ENCODE measurements at regions not wholly inside any gene's neighbourhood (a gene's known extent, or its start where the extent isn't known, plus 50 kb on each side); places are given as distances from the start of the nearest gene placed in this dataset.
"Not testable (repeated sequence)": the region's sequence is repeated elsewhere in the genome, so short reads cannot be mapped to it uniquely, and the experiment has no call there.

- POLR2A ChIA-PET, result no interaction called here
- ATAC-seq (no peak), DNase-seq (ENCODE audit: low read depth, low spot score) (no peak)
- Histone ChIP-seq H3K4me1 (ENCODE audit: control insufficient read depth, insufficient read depth, low read length) (no peaks in the 10 kb centered on the region), H3K27ac (ENCODE audit: low read length) (no peak overlapping the region), H3K4me3 (ENCODE audit: low read depth in 2 of 2, low read length in 2 of 2) (no peak overlapping the region), H3K27me3 (ENCODE audit: control insufficient read depth, insufficient read depth, low read length) (no peaks in the 10 kb centered on the region), H3K36me3 (ENCODE audit: control insufficient read depth, insufficient read depth, low read length) (no peaks in the 10 kb centered on the region), H3K9me3 (ENCODE audit: control insufficient read depth, insufficient read depth, low read depth, low read length) (no peaks in the 10 kb centered on the region)
- in situ Hi-C loops (cut with HindIII; ENCODE audit: low pct_unique_long_range_greater_than_20kb, low sequenced_read_pairs), result no loop called here
- intact Hi-C loops (cut with micrococcal nuclease; ENCODE audit: unreplicated experiment), result no loop called here
- TF ChIP-seq, protein P1, sequence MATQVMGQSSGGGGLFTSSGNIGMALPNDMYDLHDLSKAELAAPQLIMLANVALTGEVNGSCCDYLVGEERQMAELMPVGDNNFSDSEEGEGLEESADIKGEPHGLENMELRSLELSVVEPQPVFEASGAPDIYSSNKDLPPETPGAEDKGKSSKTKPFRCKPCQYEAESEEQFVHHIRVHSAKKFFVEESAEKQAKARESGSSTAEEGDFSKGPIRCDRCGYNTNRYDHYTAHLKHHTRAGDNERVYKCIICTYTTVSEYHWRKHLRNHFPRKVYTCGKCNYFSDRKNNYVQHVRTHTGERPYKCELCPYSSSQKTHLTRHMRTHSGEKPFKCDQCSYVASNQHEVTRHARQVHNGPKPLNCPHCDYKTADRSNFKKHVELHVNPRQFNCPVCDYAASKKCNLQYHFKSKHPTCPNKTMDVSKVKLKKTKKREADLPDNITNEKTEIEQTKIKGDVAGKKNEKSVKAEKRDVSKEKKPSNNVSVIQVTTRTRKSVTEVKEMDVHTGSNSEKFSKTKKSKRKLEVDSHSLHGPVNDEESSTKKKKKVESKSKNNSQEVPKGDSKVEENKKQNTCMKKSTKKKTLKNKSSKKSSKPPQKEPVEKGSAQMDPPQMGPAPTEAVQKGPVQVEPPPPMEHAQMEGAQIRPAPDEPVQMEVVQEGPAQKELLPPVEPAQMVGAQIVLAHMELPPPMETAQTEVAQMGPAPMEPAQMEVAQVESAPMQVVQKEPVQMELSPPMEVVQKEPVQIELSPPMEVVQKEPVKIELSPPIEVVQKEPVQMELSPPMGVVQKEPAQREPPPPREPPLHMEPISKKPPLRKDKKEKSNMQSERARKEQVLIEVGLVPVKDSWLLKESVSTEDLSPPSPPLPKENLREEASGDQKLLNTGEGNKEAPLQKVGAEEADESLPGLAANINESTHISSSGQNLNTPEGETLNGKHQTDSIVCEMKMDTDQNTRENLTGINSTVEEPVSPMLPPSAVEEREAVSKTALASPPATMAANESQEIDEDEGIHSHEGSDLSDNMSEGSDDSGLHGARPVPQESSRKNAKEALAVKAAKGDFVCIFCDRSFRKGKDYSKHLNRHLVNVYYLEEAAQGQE (IDR thresholded peaks at IDR 0.05; ENCODE audit: insufficient read depth in 1 of 2, low read depth in 2 of 2, low read length in 1 of 2), result no peak
- TF ChIP-seq POLR2AphosphoS5 (IDR thresholded peaks at IDR 0.05; ENCODE audit: low read depth, low read length), result no peak
- TF ChIP-seq, protein P2, sequence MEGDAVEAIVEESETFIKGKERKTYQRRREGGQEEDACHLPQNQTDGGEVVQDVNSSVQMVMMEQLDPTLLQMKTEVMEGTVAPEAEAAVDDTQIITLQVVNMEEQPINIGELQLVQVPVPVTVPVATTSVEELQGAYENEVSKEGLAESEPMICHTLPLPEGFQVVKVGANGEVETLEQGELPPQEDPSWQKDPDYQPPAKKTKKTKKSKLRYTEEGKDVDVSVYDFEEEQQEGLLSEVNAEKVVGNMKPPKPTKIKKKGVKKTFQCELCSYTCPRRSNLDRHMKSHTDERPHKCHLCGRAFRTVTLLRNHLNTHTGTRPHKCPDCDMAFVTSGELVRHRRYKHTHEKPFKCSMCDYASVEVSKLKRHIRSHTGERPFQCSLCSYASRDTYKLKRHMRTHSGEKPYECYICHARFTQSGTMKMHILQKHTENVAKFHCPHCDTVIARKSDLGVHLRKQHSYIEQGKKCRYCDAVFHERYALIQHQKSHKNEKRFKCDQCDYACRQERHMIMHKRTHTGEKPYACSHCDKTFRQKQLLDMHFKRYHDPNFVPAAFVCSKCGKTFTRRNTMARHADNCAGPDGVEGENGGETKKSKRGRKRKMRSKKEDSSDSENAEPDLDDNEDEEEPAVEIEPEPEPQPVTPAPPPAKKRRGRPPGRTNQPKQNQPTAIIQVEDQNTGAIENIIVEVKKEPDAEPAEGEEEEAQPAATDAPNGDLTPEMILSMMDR (IDR thresholded peaks at IDR 0.05), result no peak
- TF ChIP-seq SIN3A (IDR thresholded peaks at IDR 0.05; ENCODE audit: borderline replicate concordance, insufficient read depth, low read depth, low read length), result no peak
- TF ChIP-seq TCF7L2 (IDR thresholded peaks at IDR 0.05; ENCODE audit: low read depth, low read length), result no peak
- BruUV-seq (replicated peaks), result no TSS peak
- CTCF ChIA-PET, result no interaction called here
Measured at GRCh38 chr19:20271215-20271926, 104.4 kb downstream of the ZNF486 start.

DNA sequence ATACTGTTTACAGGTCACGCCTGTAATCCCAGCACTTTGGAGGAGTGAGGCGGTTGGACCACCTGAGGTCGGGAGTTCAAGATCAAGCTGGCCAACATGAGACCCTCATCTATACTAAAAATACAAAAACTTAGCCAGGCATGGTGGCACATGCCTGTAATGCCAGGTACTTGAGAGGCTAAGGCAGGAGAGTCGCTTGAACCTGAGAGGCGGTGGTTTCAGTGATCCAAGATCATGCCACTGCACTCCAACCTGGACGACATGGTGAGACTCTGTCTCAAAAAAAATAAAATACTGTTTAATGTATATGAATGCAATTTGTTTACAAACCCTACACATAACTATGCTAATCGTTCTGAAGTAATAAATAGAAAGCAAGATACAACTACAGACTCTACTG, 102.4 kb downstream of the ZNF486 start:
- no peak for ATAC-seq
- Histone ChIP-seq H3K4me1 (ENCODE audit: control insufficient read depth, insufficient read depth, low read length) (no peaks in the 10 kb centered on the region), H3K27ac (ENCODE audit: low read length) (no peak overlapping the region), H3K27me3 (ENCODE audit: control insufficient read depth, insufficient read depth, low read length) (no peaks in the 10 kb centered on the region), H3K4me3 (ENCODE audit: low read depth in 2 of 2, low read length in 2 of 2) (no peak overlapping the region), H3K9me3 (ENCODE audit: control insufficient read depth, insufficient read depth, low read depth, low read length) (no peaks in the 10 kb centered on the region), H3K36me3 (ENCODE audit: control insufficient read depth, insufficient read depth, low read length) (no peaks in the 10 kb centered on the region)
- no peak for DNase-seq (ENCODE audit: low read depth, low spot score)
- TF ChIP-seq TCF7L2 (IDR thresholded peaks at IDR 0.05; ENCODE audit: low read depth, low read length), result no peak
- no peak for TF ChIP-seq SIN3A (IDR thresholded peaks at IDR 0.05; ENCODE audit: borderline replicate concordance, insufficient read depth, low read depth, low read length)
- TF ChIP-seq, protein P1 (IDR thresholded peaks at IDR 0.05; ENCODE audit: insufficient read depth in 1 of 2, low read depth in 2 of 2, low read length in 1 of 2), result no peak
- intact Hi-C loops (cut with micrococcal nuclease; ENCODE audit: unreplicated experiment) (no loop called here), in situ Hi-C loops (cut with HindIII; ENCODE audit: low pct_unique_long_range_greater_than_20kb, low sequenced_read_pairs) (no loop called here)
- CTCF ChIA-PET, result no interaction called here
- POLR2A ChIA-PET, result no interaction called here
- BruUV-seq (replicated peaks), result no TSS peak

DNA sequence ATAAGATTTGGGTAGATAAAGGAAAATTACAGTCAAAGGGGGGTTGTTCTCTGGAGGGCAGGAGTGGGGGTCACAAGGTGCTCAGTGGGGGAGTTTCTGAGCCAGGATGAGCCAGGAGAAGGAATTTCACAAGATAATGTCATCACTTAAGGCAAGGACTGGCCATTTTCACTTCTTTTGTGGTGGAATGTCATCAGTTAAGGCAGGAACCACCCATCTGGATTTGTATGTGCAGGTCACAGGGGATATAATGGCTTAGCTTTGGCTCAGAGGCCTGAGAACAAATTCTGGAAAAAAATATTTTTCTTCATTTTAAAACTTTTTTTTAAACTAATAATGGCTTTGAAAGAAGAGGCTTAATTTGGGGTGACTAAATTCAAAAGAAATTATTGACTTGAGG, 94.5 kb downstream of the ZNF486 start:
- H3K9me3 ChIP-seq (ENCODE audit: control insufficient read depth, insufficient read depth, low read depth, low read length); H3K4me1 ChIP-seq (ENCODE audit: control insufficient read depth, insufficient read depth, low read length); CTCF ChIA-PET; in situ Hi-C loops (cut with HindIII; ENCODE audit: low pct_unique_long_range_greater_than_20kb, low sequenced_read_pairs); POLR2A ChIA-PET; intact Hi-C loops (cut with micrococcal nuclease; ENCODE audit: unreplicated experiment); H3K27me3 ChIP-seq (ENCODE audit: control insufficient read depth, insufficient read depth, low read length); DNase-seq (ENCODE audit: low read depth, low spot score); H3K36me3 ChIP-seq (ENCODE audit: control insufficient read depth, insufficient read depth, low read length); ATAC-seq; BruUV-seq (replicated peaks); H3K4me3 ChIP-seq (ENCODE audit: low read depth in 2 of 2, low read length in 2 of 2); H3K27ac ChIP-seq (ENCODE audit: low read length): not testable (repeated sequence)

DNA sequence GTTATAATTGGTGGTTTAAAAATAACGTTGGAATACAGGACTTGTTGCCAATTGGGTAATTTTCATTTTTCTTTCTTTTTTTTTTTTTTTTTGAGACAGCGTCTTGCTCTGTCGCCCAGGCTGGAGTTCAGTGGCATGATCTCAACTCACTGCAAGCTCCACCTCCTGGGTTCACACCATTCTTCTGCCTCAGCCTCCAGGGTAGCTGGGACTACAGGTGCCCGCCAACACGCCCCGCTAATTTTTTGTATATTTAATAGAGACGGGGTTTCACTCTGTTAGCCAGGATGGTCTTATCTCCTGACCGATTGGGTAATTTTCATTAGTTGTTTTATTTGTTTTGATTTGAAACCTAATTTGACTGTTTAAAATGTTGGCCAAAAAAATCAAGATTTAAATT, 93.7 kb downstream of the ZNF486 start:
- intact Hi-C loops (cut with micrococcal nuclease; ENCODE audit: unreplicated experiment); ATAC-seq; POLR2A ChIA-PET; H3K27me3 ChIP-seq (ENCODE audit: control insufficient read depth, insufficient read depth, low read length); H3K4me3 ChIP-seq (ENCODE audit: low read depth in 2 of 2, low read length in 2 of 2); H3K27ac ChIP-seq (ENCODE audit: low read length); DNase-seq (ENCODE audit: low read depth, low spot score); BruUV-seq (replicated peaks); in situ Hi-C loops (cut with HindIII; ENCODE audit: low pct_unique_long_range_greater_than_20kb, low sequenced_read_pairs); H3K36me3 ChIP-seq (ENCODE audit: control insufficient read depth, insufficient read depth, low read length); H3K9me3 ChIP-seq (ENCODE audit: control insufficient read depth, insufficient read depth, low read depth, low read length); H3K4me1 ChIP-seq (ENCODE audit: control insufficient read depth, insufficient read depth, low read length); CTCF ChIA-PET: not testable (repeated sequence)
